ENCODE measurements at regions not wholly inside any gene's neighbourhood (a gene's known extent, or its start where the extent isn't known, plus 50 kb on each side); places are given as distances from the start of the nearest gene placed in this dataset.

DNA sequence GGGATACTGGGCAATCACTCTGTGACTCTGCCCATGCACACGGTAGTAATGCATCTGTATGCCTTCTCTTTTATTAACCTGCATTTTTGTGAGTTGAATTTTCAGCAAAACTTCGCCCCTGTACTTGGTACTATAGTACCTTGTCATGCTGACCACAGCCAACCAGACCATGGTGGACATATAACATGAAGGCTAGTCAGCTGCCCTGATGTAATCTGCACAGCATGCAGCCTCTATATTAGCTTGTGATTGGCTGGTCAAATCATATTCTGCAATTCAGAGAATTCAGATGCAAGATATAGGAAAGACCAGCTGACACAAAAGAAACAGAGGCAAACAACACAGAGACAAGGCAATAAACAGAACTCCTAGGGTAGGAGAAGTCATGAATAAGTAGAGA is 200.9 kb upstream of the JARID2 start:
- intact Hi-C loops (cut with micrococcal nuclease), result no loop called here

- intact Hi-C loops (cut with micrococcal nuclease), result no loop called here
Observed at GRCh38 chr6:15046751-15047150, 199.1 kb upstream of the JARID2 start.

GRCh38 chr6:15048367-15048766 is 197.5 kb upstream of the JARID2 start:
- intact Hi-C loops (cut with micrococcal nuclease), result no loop called here

GRCh38 chr6:15058200-15059061 is 187.4 kb upstream of the JARID2 start:
- intact Hi-C loops (cut with micrococcal nuclease), result no loop called here

GRCh38 chr6:15061180-15061641 is 184.7 kb upstream of the JARID2 start:
- intact Hi-C loops (cut with micrococcal nuclease), result no loop called here

- intact Hi-C loops (cut with micrococcal nuclease), result no loop called here
Observed at GRCh38 chr6:15061908-15062515, 183.9 kb upstream of the JARID2 start.

DNA sequence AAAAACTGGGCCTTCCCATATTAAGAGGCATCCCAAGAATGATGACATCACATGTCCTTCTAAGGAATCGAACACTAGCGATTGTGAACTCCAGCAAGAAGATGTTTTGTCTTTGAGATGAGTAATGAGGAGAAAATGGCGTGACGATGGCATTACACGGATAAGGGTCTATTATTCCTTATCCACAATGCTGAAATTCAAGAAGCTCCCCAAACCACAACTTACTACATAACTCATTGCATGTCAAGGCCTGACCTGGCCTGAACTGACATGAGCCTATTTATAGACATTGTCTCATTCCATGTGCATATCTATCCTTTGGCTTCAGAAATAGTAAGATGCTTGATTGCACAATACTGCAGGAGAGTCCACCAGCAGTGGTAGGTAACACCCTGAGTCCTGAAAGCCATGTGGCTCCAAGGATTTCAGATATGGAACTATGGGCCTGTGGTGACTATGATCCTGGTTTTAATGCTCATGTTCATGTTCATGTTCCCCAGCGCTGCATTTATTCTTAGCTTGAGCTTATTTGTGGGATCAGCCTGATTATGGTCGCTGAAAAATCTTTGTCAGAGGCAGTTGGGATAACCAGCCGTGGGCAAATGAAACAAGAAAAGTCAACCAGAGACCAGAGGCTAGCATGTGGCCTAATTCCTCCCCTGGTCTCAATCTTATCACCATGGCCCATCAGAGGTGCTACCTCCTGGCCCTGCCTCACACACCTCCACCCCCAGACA is 183.2 kb upstream of the JARID2 start:
- intact Hi-C loops (cut with micrococcal nuclease), result no loop called here

GRCh38 chr6:15063253-15063853 is 182.5 kb upstream of the JARID2 start:
- intact Hi-C loops (cut with micrococcal nuclease), result no loop called here

DNA sequence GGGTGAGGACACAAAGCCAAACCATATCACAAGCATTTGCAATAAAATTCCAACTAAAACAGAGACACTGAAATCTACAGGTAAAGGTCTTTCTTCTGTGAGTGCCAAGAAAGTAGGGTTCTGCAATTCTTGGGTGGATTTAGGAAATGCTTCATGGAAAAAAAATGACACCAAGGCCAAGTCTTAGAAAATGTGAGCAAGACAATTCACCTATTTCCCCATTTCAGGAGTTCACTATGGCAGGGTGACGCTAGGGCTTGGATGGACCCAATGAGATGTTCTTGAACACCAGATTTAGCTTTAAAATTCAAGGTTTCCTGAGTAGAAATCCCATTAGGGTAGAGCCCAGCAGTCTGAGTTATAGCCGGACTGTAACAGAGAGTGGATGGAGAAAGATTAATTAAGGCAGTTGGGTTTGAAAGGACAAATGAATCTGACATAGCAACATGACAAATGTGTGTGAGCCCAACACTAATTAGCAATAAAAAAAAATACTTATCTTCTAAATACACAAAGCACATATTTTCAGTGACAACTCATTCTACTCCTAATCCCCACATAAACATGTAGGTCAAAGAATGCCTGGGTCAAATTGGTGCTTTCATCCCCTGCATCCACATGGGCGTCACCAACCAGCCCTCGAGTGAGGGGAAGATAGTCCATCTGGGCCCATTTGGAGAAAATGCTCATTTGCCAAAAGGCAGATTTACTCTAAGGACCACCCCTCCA is 180.4 kb upstream of the JARID2 start:
- intact Hi-C loops (cut with micrococcal nuclease), result no loop called here

GRCh38 chr6:15066089-15066758 is 179.6 kb upstream of the JARID2 start:
- intact Hi-C loops (cut with micrococcal nuclease), result no loop called here

DNA sequence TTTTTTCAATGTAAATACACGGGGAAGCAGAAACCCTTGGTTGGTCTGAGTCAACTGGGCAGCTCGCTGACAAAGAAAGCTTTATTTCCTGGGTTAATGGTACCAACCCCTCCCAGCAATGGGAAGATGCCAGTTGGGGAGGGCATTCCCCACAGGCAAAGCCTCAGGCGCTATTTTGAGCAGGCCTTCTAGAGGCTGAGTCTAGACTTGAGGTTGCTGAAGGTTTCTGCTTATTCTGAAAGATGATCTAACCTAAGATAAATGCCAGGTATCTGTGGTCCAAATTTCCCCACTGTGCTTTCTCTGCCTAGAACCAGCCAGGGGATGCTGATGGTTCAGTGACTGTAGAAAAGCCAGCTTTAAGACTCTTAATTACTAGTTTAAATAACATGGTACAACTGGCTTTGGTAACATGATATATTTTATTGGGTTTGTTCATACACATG is 172.5 kb upstream of the JARID2 start:
- intact Hi-C loops (cut with micrococcal nuclease), result no loop called here

DNA sequence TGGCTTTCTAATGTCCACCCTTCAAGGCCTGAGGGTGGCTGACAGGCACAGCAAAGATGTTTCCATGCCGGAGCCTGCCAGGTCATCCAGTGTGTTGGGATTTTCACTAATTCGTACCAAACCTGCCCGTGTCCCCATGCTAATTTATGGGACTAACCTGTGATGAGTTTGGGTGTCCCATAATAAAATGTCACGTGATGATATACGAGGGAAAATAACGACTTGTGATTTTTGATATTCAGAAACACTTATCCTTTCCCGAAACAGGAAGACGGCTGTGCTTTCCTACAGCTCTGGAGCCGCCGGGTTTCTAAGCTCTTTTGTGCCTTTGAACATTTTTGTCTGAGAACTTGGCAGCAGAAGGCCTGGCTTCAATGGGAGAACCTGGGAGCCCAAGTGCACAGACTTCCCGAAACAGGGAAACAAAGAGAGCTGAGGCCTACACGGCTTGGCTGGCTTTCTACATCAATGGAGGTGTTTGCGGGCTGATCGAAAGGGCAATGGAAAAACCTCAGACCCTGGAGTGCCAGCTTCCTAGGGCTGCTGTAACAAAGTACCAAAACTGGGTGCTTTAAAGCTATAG is 171.9 kb upstream of the JARID2 start:
- intact Hi-C loops (cut with micrococcal nuclease), result no loop called here

DNA sequence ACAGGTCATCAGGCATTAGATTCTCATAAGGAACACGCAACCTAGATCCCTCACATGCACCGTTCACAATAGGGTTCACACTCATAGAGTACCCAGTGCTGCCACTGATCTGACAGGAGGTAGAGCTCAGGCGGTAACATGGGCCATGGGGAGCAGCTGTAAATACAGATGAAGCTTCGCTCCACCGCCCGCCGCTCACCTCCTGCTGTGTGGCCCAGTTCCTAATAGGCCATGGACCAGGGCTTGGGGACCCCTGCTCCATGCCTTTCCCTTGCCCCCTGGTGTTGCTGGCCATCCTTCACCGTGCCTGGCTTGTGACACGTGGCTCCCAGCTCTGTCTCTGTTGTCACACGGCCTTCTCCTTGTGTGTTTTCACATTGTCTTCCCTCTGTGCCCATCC is 171.1 kb upstream of the JARID2 start:
- intact Hi-C loops (cut with micrococcal nuclease), result no loop called here

- intact Hi-C loops (cut with micrococcal nuclease), result no loop called here
Observed at GRCh38 chr6:15076565-15076964, 169.3 kb upstream of the JARID2 start.

DNA sequence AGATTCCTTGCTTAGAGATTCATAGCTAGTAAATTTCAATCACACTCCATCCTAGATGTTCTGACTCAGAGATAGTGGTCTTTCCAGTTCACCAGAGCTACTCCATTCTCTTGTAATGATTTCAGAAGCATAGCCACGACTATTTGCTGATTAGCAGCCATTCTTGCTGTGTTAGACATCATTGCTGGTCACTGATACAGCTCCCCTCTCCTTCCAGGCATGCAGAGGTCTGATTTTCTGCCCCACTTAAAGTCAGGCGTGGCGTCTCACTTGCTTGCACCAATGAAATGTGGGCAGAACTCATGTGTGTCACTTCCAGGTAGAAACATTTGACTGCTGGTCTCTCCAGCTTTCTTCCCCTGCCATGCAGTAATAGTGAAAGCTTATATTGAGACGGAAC is 168.9 kb upstream of the JARID2 start:
- intact Hi-C loops (cut with micrococcal nuclease), result no loop called here

GRCh38 chr6:15077961-15078360 is 167.9 kb upstream of the JARID2 start:
- intact Hi-C loops (cut with micrococcal nuclease), result no loop called here

DNA sequence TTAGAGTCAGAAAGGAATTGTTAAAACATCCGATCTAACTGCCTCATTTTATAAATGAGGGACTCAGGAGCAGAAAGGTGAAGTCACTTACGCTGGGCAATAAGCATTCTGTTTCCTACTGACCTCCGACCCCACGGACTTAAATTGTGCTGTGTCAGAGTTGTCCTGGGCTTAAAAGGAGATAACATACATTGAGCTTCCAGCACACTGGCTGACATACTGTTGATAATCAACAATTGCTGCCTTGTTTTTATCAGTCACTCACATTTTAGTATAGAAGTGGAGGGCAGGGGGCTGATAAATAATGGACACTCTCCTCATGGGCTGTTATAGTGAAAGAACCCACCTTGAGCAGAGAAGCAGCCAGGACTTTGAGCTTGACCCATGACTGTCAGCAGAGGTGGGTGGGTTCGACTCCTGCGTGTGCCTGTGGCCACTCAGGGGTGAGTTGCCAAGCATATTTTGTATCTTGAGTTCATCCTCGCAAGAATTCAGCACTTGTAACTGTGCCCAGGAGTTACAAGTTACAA is 166.5 kb upstream of the JARID2 start:
- intact Hi-C loops (cut with micrococcal nuclease), result no loop called here

DNA sequence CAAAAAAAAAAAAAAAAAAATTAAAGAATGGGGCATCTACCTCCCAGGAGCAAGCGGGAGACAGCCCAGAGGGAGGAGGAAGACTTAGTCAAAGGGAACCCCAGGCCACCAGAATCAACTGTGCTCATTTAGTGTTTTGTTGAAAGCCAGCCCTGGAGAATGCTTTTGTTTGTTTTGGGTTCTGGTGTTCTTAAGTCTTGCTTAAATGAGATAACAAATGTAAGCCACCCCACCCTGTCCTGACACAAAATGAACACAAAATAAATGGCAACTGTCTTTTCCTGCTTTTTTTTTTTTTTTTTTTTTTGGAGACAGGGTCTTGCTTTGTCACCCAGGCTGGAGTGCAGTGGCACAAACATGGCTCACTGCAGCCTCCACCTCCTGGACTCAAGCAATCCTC is 165.0 kb upstream of the JARID2 start:
- intact Hi-C loops (cut with micrococcal nuclease), result no loop called here

- intact Hi-C loops (cut with micrococcal nuclease), result no loop called here
Observed at GRCh38 chr6:15081447-15081846, 164.4 kb upstream of the JARID2 start.

- intact Hi-C loops (cut with micrococcal nuclease), result no loop called here
Observed at GRCh38 chr6:15082708-15083107, 163.2 kb upstream of the JARID2 start.

Measured in T-helper 1 cell treated with Interleukin-12 subunit alpha and Interleukin-12 subunit beta and Interleukin-4 antibody, amounts not matched to agents 30 ng/mL and 1 ng/mL, for 36 hours (primary cell).